Activated naive CD8-positive, alpha-beta T cell treated with anti-CD3 and anti-CD28 coated beads, Interleukin-2, amount 10 ng/mL, durations not matched to agents 7 days and 5 days (primary cell): ENCODE measurements at regions not wholly inside any gene's neighbourhood (a gene's known extent, or its start where the extent isn't known, plus 50 kb on each side); places are given as distances from the start of the nearest gene placed in this dataset.

Experiments used
- ATAC-seq: fragments of 150-1000 bp; cut with Tn5 transposase; one replicate; pipeline ENCODE4 v1.10.0; 2021; ENCODE audit warnings: low read depth, moderate library complexity
- POLR2A ChIA-PET: fragments of 350-600 bp; sonication (Branson Sonifier 250); formaldehyde crosslinking; loops from one replicate; lab custom pipeline; 2021; ENCODE audit warnings: antibody characterized with exemption; lab: Charles Lee
- DNase-seq: peaks from one replicate; pipeline ENCODE4 v3.0.0; 2021
- H3K27ac Mint-ChIP-seq: one replicate; pipeline ENCODE4 v1.8.0; 2022; ENCODE audit warnings: mild to moderate bottlenecking, mixed read lengths
- H3K27me3 Mint-ChIP-seq: one replicate; pipeline ENCODE4 v1.8.0; 2022; ENCODE audit warnings: mild to moderate bottlenecking, moderate library complexity, mixed read lengths
- H3K36me3 Mint-ChIP-seq: one replicate; pipeline ENCODE4 v1.8.0; 2021; ENCODE audit warnings: mild to moderate bottlenecking, mixed read lengths
- H3K4me1 Mint-ChIP-seq: one replicate; pipeline ENCODE4 v1.8.0; 2021; ENCODE audit warnings: mixed read lengths
- H3K4me3 Mint-ChIP-seq: one replicate; pipeline ENCODE4 v1.8.0; 2022; ENCODE audit warnings: mild to moderate bottlenecking, moderate library complexity, mixed read lengths
- H3K9me3 Mint-ChIP-seq: one replicate; pipeline ENCODE4 v1.8.0; 2021; ENCODE audit warnings: mixed read lengths

DNA sequence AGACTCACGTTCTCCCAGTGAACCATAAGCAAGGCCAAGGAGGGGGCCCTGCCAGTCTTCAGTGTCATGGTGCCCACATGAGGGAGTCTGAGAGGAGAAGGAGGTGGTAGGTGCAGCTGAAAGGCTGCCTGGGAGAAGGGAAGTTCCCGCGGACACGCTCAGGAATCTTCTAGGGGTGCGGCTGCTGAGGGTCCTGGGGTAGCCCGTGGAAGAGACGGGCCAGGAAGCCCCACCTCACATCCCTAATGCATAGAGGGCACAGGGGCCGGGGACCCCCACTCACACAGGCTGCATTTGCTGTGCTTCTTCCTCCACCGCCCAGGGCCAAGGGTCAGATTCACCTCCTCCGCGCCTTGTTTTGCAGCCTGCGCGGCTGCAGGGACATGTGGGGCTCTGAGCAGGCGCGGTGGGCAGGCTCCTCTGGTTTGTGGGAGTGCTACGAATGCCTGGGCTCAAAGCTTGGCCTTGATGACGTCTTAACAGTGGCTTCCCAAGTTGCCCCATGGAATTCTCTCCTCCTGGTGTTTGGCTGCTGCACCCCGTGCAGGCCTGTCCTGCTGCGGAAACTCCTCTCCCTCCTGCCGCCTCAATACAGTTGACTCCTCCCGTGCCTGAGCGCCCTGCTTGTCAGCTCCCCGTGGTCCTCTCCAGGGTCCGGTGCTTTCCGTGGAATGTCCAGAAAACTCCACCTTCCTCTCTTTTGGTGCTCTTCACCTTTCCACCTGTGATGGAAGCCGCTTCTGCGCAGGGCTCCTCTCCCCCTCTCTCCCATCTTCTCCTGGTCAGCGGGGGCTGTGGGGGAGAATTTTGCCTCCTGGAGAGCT, 95.7 kb downstream of the VAPA start:
- Mint-ChIP-seq H3K9me3 (no peaks in the 10 kb centered on the region), H3K36me3 (no peaks in the 10 kb centered on the region), H3K4me1 (no peaks in the 10 kb centered on the region), H3K27ac (no peak overlapping the region), H3K4me3 (no peak overlapping the region), H3K27me3 (peaks cover 2% of the 10 kb centered on the region)
- POLR2A ChIA-PET, result no interaction called here
- ATAC-seq (no peak), DNase-seq (no peak)

DNA sequence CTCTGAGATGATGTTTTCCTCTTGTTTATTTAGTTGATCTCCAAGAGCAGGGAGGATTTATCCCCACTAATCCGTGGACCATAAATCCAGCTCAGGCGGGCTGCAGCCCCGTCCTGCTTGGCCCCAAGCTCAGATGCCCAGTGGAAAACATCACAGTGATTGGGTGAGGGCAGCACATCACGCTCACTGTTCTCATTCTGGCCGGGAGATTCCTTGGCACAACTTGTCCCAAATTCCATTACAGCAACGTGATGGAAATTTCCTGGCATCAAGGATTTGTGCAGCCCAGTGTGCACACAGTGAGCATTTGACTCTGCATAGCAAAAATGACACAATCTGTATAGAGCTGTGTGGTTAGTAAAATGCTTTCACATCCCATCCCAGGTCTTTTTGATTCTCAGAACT, 96.8 kb downstream of the VAPA start:
- POLR2A ChIA-PET, result no interaction called here
- ATAC-seq (no peak), DNase-seq (no peak)
- H3K27me3 Mint-ChIP-seq, result peaks cover 3% of the 10 kb centered on the region
- no peak overlapping the region for H3K27ac Mint-ChIP-seq
- no peaks in the 10 kb centered on the region for H3K4me1 Mint-ChIP-seq
- no peak overlapping the region for H3K4me3 Mint-ChIP-seq
- no peaks in the 10 kb centered on the region for H3K36me3 Mint-ChIP-seq
- H3K9me3 Mint-ChIP-seq, result no peaks in the 10 kb centered on the region

DNA sequence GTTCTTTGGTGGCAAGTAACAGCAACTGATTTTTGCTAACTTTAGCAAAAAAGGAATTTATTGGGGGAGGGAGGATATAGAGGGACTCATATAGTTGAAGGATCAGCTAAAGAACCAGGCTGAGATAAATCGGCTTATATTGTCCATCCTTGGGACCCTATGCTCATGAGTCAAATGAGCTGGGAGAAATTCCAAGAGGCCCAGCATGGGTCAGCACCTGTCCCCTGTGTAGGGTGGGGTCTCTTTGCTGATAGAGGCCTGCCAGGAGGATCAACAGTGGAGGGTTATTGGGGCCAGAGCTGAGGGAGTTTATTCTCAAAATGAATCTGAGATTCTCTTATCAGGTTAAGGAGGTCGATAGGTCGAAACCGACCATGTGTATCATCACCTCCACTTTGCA, 97.2 kb downstream of the VAPA start:
- Mint-ChIP-seq H3K36me3 (no peaks in the 10 kb centered on the region), H3K4me3 (no peak overlapping the region), H3K9me3 (no peaks in the 10 kb centered on the region), H3K27ac (no peak overlapping the region), H3K27me3 (peaks cover 3% of the 10 kb centered on the region), H3K4me1 (no peaks in the 10 kb centered on the region)
- POLR2A ChIA-PET, result no interaction called here
- ATAC-seq (no peak), DNase-seq (no peak)

DNA sequence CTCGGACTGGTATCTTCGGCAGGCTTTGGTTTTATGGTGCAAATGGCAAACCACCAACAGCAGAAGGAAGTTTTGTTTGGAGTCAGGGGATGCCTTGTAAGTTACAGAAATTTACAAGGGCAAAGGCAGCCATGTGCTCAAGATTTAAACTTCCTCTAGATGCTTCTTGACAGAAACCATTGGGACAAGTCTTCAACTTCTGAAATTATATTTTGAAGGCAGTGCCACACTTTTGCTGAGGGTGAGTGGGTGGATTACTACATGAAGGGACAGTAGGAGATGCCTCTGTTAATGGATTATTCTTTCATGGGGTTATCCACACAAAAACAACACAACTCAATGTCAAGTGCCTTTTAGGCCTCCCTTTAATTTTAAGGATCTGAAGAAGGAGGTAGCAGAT, 97.9 kb downstream of the VAPA start:
- H3K4me1 Mint-ChIP-seq, result peaks cover 6% of the 10 kb centered on the region
- peaks cover 3% of the 10 kb centered on the region for H3K27me3 Mint-ChIP-seq
- H3K36me3 Mint-ChIP-seq, result no peaks in the 10 kb centered on the region
- H3K9me3 Mint-ChIP-seq, result no peaks in the 10 kb centered on the region
- H3K27ac Mint-ChIP-seq, result no peak overlapping the region
- H3K4me3 Mint-ChIP-seq, result no peak overlapping the region
- ATAC-seq, result no peak
- POLR2A ChIA-PET, result no interaction called here
- no peak for DNase-seq

DNA sequence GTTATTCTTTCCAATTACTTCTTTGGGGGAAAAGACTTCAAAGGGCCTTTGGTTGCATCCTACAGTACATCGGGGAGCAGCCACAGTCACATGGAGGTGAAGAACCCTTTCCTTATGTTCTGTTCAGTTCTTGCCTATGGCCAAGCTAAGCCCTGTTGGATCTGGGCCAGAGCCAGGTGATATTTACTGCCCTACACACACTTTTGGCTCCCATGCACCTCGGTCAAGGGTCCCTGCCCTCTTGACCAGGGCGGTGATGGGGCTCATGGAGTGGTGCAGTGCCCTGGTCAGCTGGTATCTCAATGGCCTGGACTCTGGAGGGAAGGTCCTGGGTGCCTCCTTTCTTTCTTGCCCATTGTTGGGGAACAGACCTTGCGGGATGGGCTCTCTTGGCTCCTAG, 98.7 kb downstream of the VAPA start:
- peaks cover 6% of the 10 kb centered on the region for H3K27me3 Mint-ChIP-seq
- H3K4me3 Mint-ChIP-seq, result no peak overlapping the region
- H3K27ac Mint-ChIP-seq, result no peak overlapping the region
- DNase-seq (no peak), ATAC-seq (no peak)
- no peaks in the 10 kb centered on the region for H3K9me3 Mint-ChIP-seq
- H3K4me1 Mint-ChIP-seq, result peaks cover 7% of the 10 kb centered on the region
- H3K36me3 Mint-ChIP-seq, result no peaks in the 10 kb centered on the region
- POLR2A ChIA-PET, result no interaction called here

DNA sequence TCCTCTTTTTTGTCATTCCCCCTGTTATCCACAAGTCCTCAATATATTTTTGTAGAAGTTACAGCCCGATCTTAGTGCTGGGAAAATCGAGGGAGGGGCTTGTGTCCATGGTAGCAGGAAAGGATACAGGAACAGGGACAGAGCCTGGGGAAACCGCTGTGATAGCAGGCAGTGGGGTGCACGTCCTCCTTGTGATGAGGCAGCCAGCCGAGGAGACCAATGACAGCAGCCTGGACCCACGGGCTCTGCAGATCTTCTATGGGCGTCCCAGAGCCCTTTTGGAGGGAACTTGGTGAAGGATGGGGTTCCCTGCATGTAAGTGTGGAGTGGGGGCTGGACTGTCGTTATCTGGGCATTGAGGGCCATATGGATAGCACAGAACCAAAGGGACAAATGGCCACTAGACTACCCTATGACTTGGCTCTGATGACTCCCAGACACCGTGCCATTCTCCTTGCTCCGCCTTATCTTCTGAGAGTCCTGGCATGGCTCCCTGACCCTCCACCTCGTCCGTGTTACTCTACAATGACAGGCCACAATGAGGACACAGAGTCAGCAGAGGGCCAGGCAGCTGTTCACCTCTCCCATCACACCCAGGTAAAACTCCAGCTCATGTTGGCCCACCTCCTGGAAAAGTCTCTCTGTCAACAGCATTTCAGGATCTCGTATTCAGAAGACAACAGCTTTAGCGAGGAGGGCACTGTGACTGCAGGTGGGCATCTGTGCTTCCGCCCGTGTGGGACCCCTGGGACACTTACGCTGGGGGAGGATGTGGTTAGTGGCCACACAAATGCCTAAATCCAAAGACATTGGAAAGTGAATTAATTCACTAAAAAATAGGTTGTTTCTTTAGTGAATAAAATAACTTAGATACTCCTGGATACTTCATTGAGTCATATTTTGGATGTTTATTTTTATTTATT, 100.1 kb downstream of the VAPA start:
- Mint-ChIP-seq H3K27ac (no peak overlapping the region), H3K4me3 (no peak overlapping the region), H3K27me3 (peaks cover 6% of the 10 kb centered on the region), H3K36me3 (no peaks in the 10 kb centered on the region), H3K9me3 (no peaks in the 10 kb centered on the region), H3K4me1 (peaks cover 7% of the 10 kb centered on the region)
- DNase-seq (no peak), ATAC-seq (no peak)
- POLR2A ChIA-PET, result no interaction called here

DNA sequence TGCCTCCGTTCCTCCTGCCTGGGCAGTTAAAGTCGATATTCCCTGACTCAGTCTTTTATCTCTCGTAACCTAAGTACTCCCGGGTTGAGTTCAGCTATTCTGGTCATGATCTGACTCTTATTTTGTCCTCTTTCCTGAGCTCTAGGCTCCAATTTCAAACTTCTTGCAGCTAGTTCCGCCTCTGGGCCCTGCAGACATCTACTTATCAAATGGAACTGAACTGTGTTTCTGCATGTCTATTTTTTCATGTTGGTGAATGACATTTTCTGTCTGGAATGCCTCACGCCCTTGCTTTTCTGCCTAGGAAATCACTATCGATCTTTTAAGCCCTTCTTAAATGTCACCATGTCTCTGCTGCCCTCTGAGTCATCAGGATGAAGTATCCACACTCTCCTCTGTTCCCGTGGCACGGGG, 101.5 kb downstream of the VAPA start:
- ATAC-seq (no peak), DNase-seq (no peak)
- POLR2A ChIA-PET, result no interaction called here
- no peaks in the 10 kb centered on the region for H3K9me3 Mint-ChIP-seq
- H3K27me3 Mint-ChIP-seq, result peaks cover 6% of the 10 kb centered on the region
- H3K4me1 Mint-ChIP-seq, result peaks cover 7% of the 10 kb centered on the region
- H3K4me3 Mint-ChIP-seq, result no peak overlapping the region
- H3K27ac Mint-ChIP-seq, result no peak overlapping the region
- H3K36me3 Mint-ChIP-seq, result no peaks in the 10 kb centered on the region

DNA sequence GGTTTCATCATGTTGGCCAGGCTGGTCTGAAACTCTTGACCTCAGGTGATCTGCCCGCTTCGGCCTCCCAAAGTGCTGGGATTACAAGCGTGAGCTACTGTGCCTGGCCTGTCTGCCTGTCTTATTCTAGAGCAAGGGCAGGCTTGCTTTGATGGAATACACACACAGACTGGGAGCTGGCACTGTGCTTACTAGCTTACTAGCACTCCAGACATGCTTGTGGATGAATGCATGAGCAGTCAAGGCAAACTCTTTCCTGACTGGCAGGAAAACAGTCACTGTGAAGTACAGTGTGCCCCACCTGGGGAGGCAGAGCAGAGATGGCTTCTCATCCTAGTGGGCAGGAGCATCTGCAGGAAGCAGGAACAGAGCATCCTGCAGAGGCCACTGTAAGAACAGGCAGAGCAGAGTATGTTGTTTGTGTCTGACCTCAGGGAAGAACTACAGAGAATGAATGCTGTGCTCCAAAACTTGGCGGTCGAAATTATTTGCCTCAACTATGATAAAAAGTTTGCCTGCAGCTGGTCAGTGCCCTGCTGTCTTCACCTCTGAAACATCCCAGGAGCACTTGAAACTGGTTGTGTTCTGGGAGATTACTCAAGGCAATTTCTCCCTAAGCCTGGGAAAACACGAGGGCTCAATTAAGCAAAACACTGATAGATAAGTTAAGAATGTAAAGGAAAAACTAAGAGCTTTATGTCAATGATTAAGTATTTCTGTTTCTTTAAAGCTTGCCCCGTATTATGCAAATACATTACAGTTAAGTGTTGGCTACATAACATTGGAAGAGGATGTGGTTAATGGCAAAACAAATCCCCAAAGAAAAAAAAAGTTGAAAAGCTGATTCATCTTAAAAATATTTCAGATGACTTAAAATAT, 102.4 kb downstream of the VAPA start:
- no peak for ATAC-seq
- Mint-ChIP-seq H3K4me1 (peaks cover 7% of the 10 kb centered on the region), H3K9me3 (no peaks in the 10 kb centered on the region), H3K36me3 (no peaks in the 10 kb centered on the region), H3K4me3 (no peak overlapping the region), H3K27ac (no peak overlapping the region), H3K27me3 (peaks cover 6% of the 10 kb centered on the region)
- DNase-seq, result no peak
- POLR2A ChIA-PET, result no interaction called here

DNA sequence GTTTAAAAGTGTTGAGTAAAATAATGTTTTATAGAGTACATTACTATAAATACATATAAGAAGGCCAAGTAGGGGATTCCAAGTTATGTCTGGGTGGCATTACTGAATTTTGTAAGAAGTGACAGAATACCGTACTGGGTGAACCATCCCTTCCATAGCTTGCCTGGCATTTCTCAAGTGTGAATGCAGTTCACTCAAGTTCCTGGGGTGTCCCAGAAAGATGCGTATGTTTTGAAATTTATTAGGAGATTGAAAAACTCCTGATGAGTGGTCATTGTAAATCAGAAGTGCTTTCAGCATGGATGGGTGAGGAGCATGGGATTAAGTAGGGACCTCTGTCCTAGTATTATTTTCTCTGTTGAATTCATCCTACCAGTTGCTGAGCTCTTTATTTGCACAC, 103.2 kb downstream of the VAPA start:
- POLR2A ChIA-PET, result no interaction called here
- Mint-ChIP-seq H3K4me3 (no peak overlapping the region), H3K27me3 (peaks cover 4% of the 10 kb centered on the region), H3K9me3 (no peaks in the 10 kb centered on the region), H3K4me1 (peaks cover 7% of the 10 kb centered on the region), H3K36me3 (no peaks in the 10 kb centered on the region), H3K27ac (no peak overlapping the region)
- no peak for DNase-seq
- no peak for ATAC-seq

DNA sequence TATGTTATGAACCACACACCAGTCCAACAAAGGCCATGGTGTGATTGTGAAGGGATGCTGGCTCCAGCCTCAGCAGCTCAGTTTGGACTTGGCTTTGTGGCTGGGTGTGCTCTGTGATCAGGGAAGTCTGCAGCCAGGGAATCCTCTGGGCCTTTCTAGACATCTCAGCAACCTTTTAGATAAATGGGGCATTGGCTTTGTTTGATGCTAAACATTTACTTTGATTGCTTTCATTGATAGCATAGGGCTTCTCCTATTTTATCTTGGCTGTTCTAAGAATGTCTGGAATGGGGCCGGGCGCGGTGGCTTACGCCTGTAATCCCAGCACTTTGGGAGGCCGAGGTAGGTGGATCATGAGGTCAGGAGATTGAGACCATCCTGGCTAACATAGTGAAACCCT, 104.5 kb downstream of the VAPA start:
- Mint-ChIP-seq H3K4me3 (no peak overlapping the region), H3K36me3 (no peaks in the 10 kb centered on the region), H3K4me1 (peaks cover 7% of the 10 kb centered on the region), H3K27me3 (peaks cover 4% of the 10 kb centered on the region), H3K9me3 (no peaks in the 10 kb centered on the region), H3K27ac (no peak overlapping the region)
- POLR2A ChIA-PET, result no interaction called here
- ATAC-seq, result no peak
- no peak for DNase-seq

DNA sequence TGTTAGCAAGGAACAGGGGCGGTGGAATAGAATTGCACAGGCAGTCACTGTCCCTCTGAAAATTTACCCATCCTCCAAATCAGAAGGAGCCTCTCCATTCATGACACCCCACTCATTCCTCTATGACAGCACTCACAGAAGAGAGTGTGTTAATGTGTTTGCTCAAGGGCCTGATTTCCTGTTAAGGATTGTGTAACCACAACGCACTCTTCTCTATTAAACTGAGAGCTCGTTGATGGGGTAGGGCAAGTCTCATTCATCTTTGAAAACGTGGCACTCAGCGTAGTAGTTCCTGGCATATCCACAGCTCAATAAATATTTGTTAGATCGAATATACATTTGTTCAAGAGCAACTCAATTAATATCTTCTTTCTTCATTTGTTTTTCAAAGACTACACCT, 106.4 kb downstream of the VAPA start:
- H3K9me3 Mint-ChIP-seq, result no peaks in the 10 kb centered on the region
- H3K36me3 Mint-ChIP-seq, result no peaks in the 10 kb centered on the region
- peaks cover 4% of the 10 kb centered on the region for H3K27me3 Mint-ChIP-seq
- DNase-seq (no peak), ATAC-seq (no peak)
- H3K27ac Mint-ChIP-seq, result no peak overlapping the region
- POLR2A ChIA-PET, result no interaction called here
- peaks cover 7% of the 10 kb centered on the region for H3K4me1 Mint-ChIP-seq
- no peak overlapping the region for H3K4me3 Mint-ChIP-seq

DNA sequence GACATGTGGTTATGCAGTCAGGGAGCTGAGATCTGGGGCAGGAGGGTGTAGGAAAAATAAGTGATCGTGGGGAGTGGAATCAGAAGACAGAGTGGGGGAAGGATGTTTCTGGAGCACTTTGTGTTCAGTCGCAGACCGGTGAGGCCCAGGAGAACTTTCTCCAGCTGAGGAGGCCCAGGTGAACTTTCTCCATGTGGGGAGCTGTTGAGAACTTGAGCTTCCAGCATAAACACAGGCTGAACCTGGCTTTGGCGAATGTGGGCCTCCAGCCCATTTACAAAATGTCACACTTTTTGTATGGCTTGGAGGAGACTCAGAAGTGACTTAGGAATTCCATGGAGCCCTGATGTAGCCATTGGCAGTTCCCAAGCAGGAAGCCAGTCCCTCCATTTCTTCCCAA, 108.5 kb downstream of the VAPA start:
- H3K4me1 Mint-ChIP-seq, result no peaks in the 10 kb centered on the region
- no peak overlapping the region for H3K27ac Mint-ChIP-seq
- ATAC-seq, result no peak
- POLR2A ChIA-PET, result no interaction called here
- H3K9me3 Mint-ChIP-seq, result no peaks in the 10 kb centered on the region
- DNase-seq, result no peak
- H3K27me3 Mint-ChIP-seq, result peaks cover under 1% of the 10 kb centered on the region
- no peaks in the 10 kb centered on the region for H3K36me3 Mint-ChIP-seq
- no peak overlapping the region for H3K4me3 Mint-ChIP-seq

DNA sequence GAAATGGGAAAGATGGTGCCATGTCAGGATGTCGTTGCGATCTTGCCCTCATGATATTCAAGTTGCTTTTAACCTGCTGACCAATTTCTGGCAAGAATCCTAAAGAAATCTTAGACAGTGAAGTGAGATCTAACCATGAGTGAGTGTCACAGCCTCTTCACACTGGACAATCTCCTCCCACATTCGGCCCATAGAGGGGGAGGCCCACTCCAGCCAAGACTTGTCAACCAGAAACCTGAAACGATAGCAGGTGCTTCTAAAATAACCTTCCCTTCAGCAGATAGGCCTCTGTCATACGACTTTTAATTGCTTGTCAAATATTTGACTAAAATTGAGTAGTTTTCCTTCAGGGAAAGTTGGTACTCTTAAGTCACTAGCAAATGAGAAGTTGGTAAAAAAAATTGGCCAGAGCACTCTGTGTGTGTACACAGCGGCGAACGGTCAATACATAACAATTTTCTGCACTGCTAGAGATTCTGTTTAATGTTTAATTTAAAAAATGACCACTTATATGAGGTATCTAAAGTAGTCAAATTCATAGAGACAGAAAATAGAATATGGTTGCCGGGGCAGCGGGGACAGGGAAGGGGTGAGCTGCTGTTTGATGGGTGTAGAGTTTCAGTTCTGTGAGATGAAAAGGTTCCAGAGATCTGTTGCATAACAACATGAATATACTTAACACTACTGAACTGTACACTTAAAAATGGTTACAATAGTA, 110.2 kb downstream of the VAPA start:
- Mint-ChIP-seq H3K9me3 (no peaks in the 10 kb centered on the region), H3K36me3 (no peaks in the 10 kb centered on the region), H3K27ac (no peak overlapping the region), H3K4me3 (no peak overlapping the region), H3K27me3 (no peaks in the 10 kb centered on the region), H3K4me1 (no peaks in the 10 kb centered on the region)
- no peak for ATAC-seq
- no peak for DNase-seq
- POLR2A ChIA-PET, result no interaction called here
